SH-SY5Y (cell line): ENCODE measurements at regions not wholly inside any gene's neighbourhood (a gene's known extent, or its start where the extent isn't known, plus 50 kb on each side); places are given as distances from the start of the nearest gene placed in this dataset.

ENCODE experiments used
- GATA2 ChIP-seq: IDR thresholded peaks from 2 replicates; pipeline ENCODE4 v1.6.1; 2011; ENCODE audit warnings: mild to moderate bottlenecking, low read depth, low read length
- GATA3 ChIP-seq: IDR thresholded peaks from 2 replicates; pipeline ENCODE4 v1.6.1; 2011; ENCODE audit warnings: low read depth, mild to moderate bottlenecking, low read length, moderate library complexity

- TF ChIP-seq GATA3: no peak
- TF ChIP-seq GATA2: no peak
Observed at GRCh38 chr18:11425211-11425610, 184.2 kb upstream of the SLC35G4 start.
